NCI-H1092 treated with DMSO at 0.1 percent for 48 hours (cell line): ENCODE measurements at regions not wholly inside any gene's neighbourhood (a gene's known extent, or its start where the extent isn't known, plus 50 kb on each side); places are given as distances from the start of the nearest gene placed in this dataset.

Experiments
- DNase-seq: peaks from one replicate; lab custom pipeline; 2025; lab: John Stamatoyannopoulos, UW

DNA sequence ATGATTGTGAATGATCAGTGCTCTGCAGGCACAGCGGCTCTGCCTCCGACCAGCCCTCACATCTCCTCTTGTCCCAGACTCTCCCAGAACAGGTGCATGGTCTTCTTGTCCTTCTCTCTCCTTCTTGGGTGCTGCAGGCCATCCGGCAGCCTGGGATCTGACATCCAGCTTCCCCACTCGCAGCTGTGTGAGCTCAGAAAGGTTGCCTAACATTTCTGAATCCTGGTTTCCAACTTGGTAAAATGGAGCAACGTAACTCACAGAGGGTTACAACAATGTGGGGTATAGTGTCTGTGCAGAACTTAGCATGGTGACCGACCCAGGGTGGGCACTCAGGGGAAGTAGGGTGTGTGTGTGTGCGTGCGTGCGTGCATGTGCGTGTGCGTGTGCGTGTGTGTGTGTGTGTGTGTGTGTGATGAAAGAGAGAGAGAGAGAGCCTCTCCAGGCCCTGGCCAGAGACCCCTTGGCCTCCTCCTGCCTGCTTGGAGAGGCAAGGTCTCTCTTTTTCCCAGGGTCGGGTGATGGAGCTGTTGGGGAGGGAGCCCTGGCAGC lies 110.1 kb downstream of the SNX5 start:
- no peak for DNase-seq

GRCh38 chr20:17857639-17858449 lies 110.8 kb downstream of the SNX5 start:
- no peak for DNase-seq

- DNase-seq = no peak
Observed at GRCh38 chr20:17856837-17857605, 111.6 kb downstream of the SNX5 start.

DNA sequence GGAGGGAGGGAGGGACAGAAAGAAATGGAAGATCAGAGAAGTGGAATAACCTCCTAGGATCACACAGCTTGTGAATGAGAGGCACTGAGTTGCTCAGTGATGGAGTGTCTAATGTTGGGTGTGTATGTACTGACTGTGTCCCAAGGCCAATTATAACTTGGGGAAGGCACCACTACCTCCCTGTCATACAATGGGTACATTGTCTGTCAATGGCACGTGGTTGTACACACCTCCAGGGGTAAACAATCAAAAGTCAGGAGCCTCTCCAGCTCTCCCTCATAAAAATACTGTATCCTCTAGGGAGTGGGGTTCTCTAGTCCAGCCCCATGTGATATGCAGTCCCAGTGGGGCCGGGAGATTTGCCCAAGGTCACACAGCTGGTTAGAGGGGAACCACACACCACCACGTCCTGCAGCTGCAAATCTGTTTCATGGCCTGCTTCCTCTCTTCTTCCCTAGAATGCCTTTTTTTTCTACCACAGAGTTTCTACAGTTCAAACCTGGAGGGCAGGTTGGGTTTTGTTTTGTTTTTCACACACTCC lies 112.5 kb downstream of the SNX5 start:
- DNase-seq = no peak

GRCh38 chr20:17854307-17854903 lies 114.2 kb downstream of the SNX5 start:
- no peak for DNase-seq

DNA sequence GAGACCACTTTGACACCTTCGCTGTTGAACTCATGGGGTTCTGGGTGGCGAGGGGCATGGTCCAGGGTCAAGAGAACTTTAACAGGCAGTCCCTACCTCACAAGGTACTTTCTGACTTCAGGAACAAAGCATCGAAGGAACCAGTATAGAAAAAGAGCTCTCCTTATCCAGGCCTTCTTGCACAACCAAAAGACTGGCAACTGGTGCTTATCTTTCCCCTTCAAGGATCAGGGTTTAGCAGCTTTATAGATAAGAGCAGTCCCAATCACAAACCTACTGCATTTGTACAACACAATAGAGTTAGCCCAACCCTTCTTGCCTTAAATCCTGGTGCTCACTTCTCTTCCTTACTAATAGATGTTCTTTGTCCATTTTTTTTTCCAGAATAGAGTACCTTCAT lies 116.3 kb downstream of the SNX5 start:
- DNase-seq = no peak

DNA sequence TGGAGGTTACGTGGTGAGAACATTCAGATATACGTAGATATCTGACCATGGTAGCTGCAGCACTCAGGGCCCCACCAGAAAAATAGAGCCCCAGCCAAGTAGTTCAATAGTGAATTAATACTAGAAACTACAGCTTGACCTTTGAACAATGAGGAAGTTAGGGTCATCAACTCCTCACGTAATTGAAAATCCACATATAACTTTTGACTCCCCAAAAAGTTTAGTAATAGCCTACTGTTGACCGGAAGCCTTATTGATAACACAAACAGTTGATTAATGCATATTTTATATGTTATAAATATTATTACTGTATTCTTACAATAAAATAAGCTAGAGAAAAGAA lies 117.9 kb downstream of the SNX5 start:
- no peak for DNase-seq

DNA sequence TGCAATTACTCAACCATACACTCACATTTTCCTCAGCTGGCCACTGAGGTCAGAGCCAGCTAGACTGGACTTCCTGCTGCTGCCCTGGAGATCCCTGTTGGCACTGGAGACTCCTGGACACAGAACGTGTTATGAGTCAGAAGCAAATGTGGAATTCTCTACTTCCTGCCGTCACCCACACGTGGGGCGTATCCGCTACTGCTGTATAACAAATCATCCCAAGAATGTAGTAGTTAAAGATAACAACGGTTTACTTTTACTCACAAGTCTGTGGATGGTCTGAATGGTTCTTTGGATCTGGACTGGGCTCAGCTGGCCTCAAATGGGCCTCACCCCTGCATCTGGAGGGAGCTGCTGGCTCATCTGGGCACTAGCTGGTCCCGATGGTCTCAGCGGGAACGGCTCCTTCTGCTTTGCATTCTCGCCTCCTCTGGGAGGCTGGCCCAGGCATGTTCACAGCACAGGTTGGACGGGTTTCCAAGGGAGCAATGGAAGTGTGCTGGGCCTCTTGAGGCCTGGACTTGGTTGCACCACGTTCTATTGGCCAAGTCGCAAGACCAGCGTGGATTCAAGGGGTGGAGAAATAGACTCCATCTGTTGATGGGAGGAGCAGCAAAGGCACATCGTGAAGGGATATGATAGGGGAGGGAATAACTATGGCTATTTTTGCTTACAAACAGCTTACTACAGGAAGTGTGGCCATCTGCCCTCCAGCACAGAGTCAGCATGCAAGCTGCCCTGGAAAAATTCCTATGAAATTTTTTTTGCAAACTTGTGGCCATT lies 118.5 kb downstream of the SNX5 start:
- DNase-seq = no peak

GRCh38 chr20:17849138-17849900 lies 119.3 kb downstream of the SNX5 start:
- DNase-seq = no peak

DNA sequence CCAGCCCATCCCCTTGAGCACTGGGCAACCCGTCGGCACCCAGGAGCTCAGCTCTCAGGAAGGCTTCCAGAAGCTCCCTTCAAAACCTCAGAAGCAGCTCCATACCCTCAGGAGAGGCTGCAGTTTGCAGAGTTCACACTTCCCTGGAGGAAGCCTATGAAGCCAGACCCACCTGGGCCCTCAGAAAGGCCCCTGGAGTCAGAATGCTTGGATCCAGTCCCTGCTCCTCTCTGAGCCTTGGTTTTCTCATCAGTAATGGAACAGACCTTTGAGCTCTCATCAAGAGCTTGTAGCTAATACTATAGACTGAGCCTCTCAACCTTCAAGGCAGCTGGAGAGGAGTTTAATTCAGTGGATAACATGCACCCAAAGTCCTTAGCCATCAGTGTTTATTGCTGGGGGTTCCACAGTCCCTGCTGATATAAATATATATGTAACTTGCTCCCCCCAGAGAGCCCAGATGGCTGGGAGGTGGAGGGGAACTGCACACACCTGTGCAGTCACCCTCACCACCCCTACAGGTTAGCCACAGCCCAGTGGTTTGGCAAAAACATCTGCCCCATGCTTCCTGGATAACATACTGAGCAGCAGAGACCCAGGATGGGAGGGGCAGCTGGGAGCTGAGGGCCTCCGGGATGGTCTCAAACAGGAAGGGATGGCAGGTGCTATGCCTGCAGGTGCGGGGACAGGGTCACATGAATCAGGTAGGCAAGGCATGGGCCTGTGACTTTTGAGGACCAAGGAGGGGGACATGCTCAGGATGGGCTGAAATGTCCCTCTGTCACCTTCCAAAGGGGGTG lies 120.1 kb downstream of the SNX5 start:
- no peak for DNase-seq

- no peak for DNase-seq
Observed at GRCh38 chr20:17845701-17846475, 122.7 kb downstream of the SNX5 start.

- no peak for DNase-seq
Observed at GRCh38 chr20:17844549-17845298, 123.9 kb downstream of the SNX5 start.

GRCh38 chr20:17844133-17844429 lies 124.5 kb downstream of the SNX5 start:
- no peak for DNase-seq

DNA sequence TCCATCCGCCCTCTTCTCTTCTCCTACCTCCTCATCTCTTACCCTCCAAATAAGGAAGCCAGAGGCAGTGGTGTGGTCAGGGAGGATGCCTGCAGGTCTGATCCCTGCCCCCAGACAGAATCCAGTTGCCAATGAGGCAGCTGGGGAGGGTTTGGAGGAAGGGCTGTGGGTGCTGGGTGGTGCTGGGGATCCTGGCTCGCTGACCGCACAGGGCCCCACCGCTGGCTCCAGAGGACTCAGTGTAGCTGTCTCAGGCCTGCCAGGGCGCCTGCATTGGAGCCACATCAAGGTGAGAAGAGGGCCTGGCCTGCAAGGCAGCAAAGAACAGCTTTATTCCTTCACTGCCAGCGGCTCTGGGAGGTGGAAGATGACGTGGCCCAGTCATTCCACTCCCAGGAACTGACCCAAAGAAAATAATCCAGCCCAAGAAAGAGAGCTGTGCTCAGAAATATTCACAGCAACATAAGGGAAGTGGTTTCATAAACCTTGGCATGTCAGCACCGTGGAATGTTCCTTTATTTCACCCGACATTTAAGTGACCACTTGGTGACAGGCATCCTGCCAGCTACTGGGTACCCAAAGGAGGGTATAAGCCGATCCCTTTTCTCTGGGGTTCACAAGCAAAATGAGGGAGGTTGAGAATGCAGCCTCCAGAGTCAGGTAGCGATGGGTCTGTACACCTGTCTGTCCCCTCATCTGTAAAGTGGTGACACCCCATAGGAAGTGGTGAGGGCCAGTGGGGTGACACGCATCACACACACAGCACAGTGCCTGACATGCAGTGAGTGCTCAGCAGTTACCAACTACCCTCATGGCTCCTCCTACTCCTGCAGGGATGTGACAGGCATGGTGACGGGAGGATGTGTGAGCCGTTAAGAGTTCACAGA lies 125.1 kb downstream of the SNX5 start:
- DNase-seq = no peak

- no peak for DNase-seq
Observed at GRCh38 chr20:17841751-17842215, 126.8 kb downstream of the SNX5 start.

- DNase-seq = no peak
Observed at GRCh38 chr20:17840423-17840822, 128.2 kb downstream of the SNX5 start.

DNA sequence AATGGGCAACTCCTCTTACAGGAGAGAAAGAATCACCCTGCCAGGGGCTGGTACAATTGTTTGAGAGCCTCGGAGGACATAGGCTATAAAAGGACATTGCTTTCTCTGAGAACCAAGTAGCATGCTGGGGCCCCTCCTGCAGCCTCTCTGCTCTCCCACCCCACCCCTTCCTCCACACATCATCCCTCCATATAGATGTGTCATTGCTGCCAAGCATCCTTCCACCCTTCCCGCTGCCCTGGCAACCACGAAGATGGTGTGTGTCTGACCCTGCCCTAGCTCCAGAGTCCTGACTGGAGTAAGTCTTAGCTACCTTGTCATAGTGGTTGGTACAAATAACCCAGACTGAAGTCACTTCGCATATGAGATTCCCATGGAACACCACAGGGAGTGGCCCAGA lies 129.7 kb downstream of the SNX5 start:
- no peak for DNase-seq

- no peak for DNase-seq
Observed at GRCh38 chr20:17837179-17837578, 131.4 kb downstream of the SNX5 start.
